ENCODE measurements at regions not wholly inside any gene's neighbourhood (a gene's known extent, or its start where the extent isn't known, plus 50 kb on each side); places are given as distances from the start of the nearest gene placed in this dataset.

DNA sequence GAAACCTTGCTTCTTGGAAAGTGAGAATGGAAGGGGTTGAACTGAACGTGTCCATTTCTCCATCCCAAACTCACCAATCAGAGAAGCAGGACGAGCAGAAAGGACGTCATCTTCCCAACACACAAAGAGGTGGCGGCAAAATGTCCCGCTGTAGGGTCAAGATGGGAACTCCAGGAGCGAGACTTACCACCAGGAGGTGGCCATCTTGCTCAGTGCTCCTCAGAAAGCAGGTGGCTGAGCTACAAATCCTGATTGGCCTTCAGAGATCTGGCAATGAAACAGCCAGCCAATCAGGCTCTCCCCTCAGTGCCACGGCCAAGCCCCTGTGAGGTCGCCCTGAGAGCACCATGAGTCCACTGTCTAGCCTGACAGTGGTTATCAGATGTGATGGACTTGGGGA is 259.0 kb downstream of the NDUFS4 start:
- no TSS peak for BruUV-seq (replicated peaks)
- Histone ChIP-seq H3K9ac (ENCODE audit: insufficient read depth in 1 of 2, low read depth in 2 of 2, low read length in 2 of 2) (no peak overlapping the region), H3K27me3 (ENCODE audit: control insufficient read depth in 2 of 2, insufficient read depth in 2 of 2, low read length in 2 of 2) (peaks cover 0 to 5% of the 10 kb centered on the region in 2 experiments; a peak in 1 of 5 replicates), H3K4me3 (no peak overlapping the region), H2AFZ (ENCODE audit: low read depth, low read length) (peak overlapping the region; percentile 59), H3K9me3 (replicated peaks; ENCODE audit: control insufficient read depth, insufficient read depth, low read depth, low read length) (no peaks in the 10 kb centered on the region), H4K20me1 (replicated peaks; ENCODE audit: control insufficient read depth, insufficient read depth, low read length) (no peaks in the 10 kb centered on the region), H3K4me2 (ENCODE audit: insufficient read depth, low read length) (peak overlapping the region; percentile 56), H3K4me1 (replicated peaks in 1 of 2; ENCODE audit: control insufficient read depth in 2 of 2, insufficient read depth in 2 of 2, low read length in 2 of 2) (no peaks in the 10 kb centered on the region), H3K9me1 (ENCODE audit: control insufficient read depth, insufficient read depth, low read length) (no peaks in the 10 kb centered on the region), H3K79me2 (ENCODE audit: control insufficient read depth, insufficient read depth, low read length) (no peaks in the 10 kb centered on the region), H3K36me3 (ENCODE audit: control insufficient read depth, insufficient read depth, low read length) (no peaks in the 10 kb centered on the region), H3K27ac (ENCODE audit: extremely low read depth, low read depth, low read length) (no peak overlapping the region)
- intact Hi-C loops (cut with micrococcal nuclease) (no loop called here), in situ Hi-C loops (cut with MboI) (no loop called here)
- peak; percentile 99 for ATAC-seq
- ChIA-PET POLR2A (interaction anchor here (1.1 kb wide), 1 partner anchor 10 kb away, joined by 3 read pairs; no protein-coding TSS in a partner anchor), CTCF (ENCODE audit: low intra/inter-chr PET ratio) (no interaction called here)
- peak; percentile 83 for FAIRE-seq
- 2% methylated on average over 8 of the region's 8 CpGs for WGBS (ENCODE audit: insufficient coverage, low coverage, missing lambda C conversion rate)
- peak; percentile 50 to 67 (median 52) for DNase-seq (ENCODE audit: extremely low read depth in 1 of 4, low spot score in 3 of 4)
- no peak for TF ChIP-seq ZNF253 (CRISPR knock-in tag; conservative IDR thresholded peaks at IDR 0.05)
- TF ChIP-seq, protein P1, sequence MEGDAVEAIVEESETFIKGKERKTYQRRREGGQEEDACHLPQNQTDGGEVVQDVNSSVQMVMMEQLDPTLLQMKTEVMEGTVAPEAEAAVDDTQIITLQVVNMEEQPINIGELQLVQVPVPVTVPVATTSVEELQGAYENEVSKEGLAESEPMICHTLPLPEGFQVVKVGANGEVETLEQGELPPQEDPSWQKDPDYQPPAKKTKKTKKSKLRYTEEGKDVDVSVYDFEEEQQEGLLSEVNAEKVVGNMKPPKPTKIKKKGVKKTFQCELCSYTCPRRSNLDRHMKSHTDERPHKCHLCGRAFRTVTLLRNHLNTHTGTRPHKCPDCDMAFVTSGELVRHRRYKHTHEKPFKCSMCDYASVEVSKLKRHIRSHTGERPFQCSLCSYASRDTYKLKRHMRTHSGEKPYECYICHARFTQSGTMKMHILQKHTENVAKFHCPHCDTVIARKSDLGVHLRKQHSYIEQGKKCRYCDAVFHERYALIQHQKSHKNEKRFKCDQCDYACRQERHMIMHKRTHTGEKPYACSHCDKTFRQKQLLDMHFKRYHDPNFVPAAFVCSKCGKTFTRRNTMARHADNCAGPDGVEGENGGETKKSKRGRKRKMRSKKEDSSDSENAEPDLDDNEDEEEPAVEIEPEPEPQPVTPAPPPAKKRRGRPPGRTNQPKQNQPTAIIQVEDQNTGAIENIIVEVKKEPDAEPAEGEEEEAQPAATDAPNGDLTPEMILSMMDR (IDR thresholded peaks at IDR 0.05 in 2 of 3, conservative IDR thresholded peaks at IDR 0.05 in 1 of 3; ENCODE audit: insufficient read depth in 2 of 3, low read depth in 1 of 3, low read length in 3 of 3): peak in 2 of 3 experiments; percentile 18 to 22; a peak in 3 of 6 replicates
- TF ChIP-seq MYC (IDR thresholded peaks at IDR 0.05; ENCODE audit: low read depth, low read length): 0 out of 2 replicates have a peak, but pooled peaks have one; percentile 28
- no peak for TF ChIP-seq MYC (CRISPR knock-in tag; IDR thresholded peaks at IDR 0.05; ENCODE audit: borderline replicate concordance, low read depth)
- TF ChIP-seq DIDO1 (tag; IDR thresholded peaks at IDR 0.05; ENCODE audit: low read depth): 0 out of 2 replicates have a peak, but pooled peaks have one; percentile 51
- TF ChIP-seq, protein P2, sequence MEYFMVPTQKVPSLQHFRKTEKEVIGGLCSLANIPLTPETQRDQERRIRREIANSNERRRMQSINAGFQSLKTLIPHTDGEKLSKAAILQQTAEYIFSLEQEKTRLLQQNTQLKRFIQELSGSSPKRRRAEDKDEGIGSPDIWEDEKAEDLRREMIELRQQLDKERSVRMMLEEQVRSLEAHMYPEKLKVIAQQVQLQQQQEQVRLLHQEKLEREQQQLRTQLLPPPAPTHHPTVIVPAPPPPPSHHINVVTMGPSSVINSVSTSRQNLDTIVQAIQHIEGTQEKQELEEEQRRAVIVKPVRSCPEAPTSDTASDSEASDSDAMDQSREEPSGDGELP (CRISPR knock-in tag; IDR thresholded peaks at IDR 0.05; ENCODE audit: borderline replicate concordance): 0 out of 2 replicates have a peak, but pooled peaks have one; percentile 22
- TF ChIP-seq, protein P3, sequence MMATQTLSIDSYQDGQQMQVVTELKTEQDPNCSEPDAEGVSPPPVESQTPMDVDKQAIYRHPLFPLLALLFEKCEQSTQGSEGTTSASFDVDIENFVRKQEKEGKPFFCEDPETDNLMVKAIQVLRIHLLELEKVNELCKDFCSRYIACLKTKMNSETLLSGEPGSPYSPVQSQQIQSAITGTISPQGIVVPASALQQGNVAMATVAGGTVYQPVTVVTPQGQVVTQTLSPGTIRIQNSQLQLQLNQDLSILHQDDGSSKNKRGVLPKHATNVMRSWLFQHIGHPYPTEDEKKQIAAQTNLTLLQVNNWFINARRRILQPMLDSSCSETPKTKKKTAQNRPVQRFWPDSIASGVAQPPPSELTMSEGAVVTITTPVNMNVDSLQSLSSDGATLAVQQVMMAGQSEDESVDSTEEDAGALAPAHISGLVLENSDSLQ (IDR thresholded peaks at IDR 0.05): peak; percentile 40; the same call in 1 of the 2 replicates
- TF ChIP-seq MCM5 (IDR thresholded peaks at IDR 0.05; ENCODE audit: low read depth): no peak
- TF ChIP-seq CTBP1 (IDR thresholded peaks at IDR 0.05; ENCODE audit: borderline replicate concordance): 0 out of 2 replicates have a peak, but pooled peaks have one; percentile 24
- 0 out of 4 replicates have a peak, but pooled peaks of 1 of the 2 experiments have one; percentile 18 for TF ChIP-seq RCOR1 (IDR thresholded peaks at IDR 0.05; ENCODE audit: borderline replicate concordance in 1 of 2, low read depth in 2 of 2, low read length in 2 of 2)
- TF ChIP-seq YY1 (IDR thresholded peaks at IDR 0.05; ENCODE audit: borderline replicate concordance in 1 of 3, control insufficient read depth in 1 of 3, extremely low read depth in 1 of 3, insufficient read depth in 3 of 3, insufficient read length in 1 of 3, insufficient replicate concordance in 2 of 3, low read depth in 1 of 3, low read length in 2 of 3): peak in 2 of 3 experiments; percentile 33 to 77
- TF ChIP-seq BCL6 (CRISPR knock-in tag; IDR thresholded peaks at IDR 0.05): no peak
- TF ChIP-seq ATF1 (CRISPR knock-in tag; IDR thresholded peaks at IDR 0.05): no peak
- TF ChIP-seq ATF1 (tag; IDR thresholded peaks at IDR 0.05): peak; percentile 71
- TF ChIP-seq E2F3 (CRISPR knock-in tag; IDR thresholded peaks at IDR 0.05): 0 out of 2 replicates have a peak, but pooled peaks have one; percentile 29

All from K562 (cell line).